Testis (tissue), 2 donors: ENCODE measurements at regions not wholly inside any gene's neighbourhood (a gene's known extent, or its start where the extent isn't known, plus 50 kb on each side); places are given as distances from the start of the nearest gene placed in this dataset.

Experiments used
- CTCF ChIP-seq, 3 experiments: fragments of 450-650 bp in 2 of 3; fragments of 200-600 bp in 1 of 3; sonication (generic) in 1 of 3; IDR thresholded peaks; one replicate each; pipeline ENCODE4 v1.5.1; 2016 to 2019; ENCODE audit warnings: antibody characterized with exemption in 3 of 3, mild to moderate bottlenecking in 2 of 3, moderate library complexity in 1 of 3
- POLR2A ChIP-seq: fragments of 450-650 bp; IDR thresholded peaks from one replicate; pipeline ENCODE4 v1.6.1; 2017; ENCODE audit warnings: antibody characterized with exemption, mild to moderate bottlenecking, moderate library complexity

- TF ChIP-seq CTCF (IDR thresholded peaks at IDR 0.05) (no peak), POLR2A (no peak)
Measured at GRCh38 chr10:65805993-65806392, 1119.8 kb upstream of the LRRTM3 start.
